HUDEP-2 (cell line): ENCODE measurements at regions not wholly inside any gene's neighbourhood (a gene's known extent, or its start where the extent isn't known, plus 50 kb on each side); places are given as distances from the start of the nearest gene placed in this dataset.

Experiments used
- DNase-seq, 76 experiments: peaks; one replicate each; lab custom pipeline; 2025; ENCODE audit not compliant: unreplicated experiment in 76 of 76; lab: John Stamatoyannopoulos, UW

DNA sequence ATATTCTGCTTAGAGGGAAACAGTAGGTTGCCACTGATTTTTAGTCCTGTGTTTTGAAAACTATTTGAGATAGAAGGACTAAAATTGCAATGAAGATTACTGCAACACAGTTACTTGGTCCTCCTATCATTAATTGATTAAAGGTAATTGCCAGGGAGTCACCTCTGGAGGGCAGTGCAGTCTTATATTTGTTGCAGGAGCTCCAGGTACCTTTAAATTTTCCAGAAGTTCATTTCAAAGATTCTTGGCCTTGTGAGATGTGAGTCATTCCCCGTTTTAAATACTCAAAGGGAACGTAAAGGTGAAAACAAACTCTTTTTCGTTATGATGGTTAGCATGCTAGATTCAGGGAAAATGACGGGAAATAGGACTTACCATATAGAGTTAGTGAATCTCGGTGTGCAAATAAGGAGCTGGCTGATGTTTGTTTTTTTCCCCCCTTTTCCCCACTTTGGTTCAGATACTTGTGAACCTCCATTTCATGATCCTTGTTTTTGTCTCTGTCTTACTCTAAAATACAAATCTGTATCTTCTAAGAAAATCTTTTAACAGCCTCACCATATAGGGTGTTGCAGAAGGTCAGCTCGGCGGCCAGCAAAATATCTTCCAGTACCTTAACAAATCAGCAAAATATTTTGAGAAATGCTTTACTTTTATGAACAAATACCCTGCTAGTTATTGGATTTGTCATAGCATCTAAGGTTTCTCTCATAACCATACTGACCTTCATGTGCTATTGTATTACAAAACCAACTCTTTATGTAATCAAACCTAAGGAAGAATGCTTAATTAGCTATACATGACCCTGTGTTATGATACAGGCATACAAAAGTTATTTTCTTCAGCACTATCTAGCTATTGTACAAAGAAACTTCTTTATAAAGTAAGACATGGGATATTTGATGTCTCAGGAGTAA is 143.0 kb upstream of the HDAC9 start:
- DNase-seq, result peak in 13 of 76 experiments; percentile 0 to 19 (median 8)

- DNase-seq, result no peak
These were observed 142.2 kb upstream of the HDAC9 start for GRCh38 chr7:18353339-18353738.

- DNase-seq, result no peak
These were observed 141.2 kb upstream of the HDAC9 start for GRCh38 chr7:18354108-18355085.

GRCh38 chr7:18356191-18356645 is 139.3 kb upstream of the HDAC9 start:
- DNase-seq, result peak in 8 of 76 experiments; percentile 3 to 26 (median 8)

DNA sequence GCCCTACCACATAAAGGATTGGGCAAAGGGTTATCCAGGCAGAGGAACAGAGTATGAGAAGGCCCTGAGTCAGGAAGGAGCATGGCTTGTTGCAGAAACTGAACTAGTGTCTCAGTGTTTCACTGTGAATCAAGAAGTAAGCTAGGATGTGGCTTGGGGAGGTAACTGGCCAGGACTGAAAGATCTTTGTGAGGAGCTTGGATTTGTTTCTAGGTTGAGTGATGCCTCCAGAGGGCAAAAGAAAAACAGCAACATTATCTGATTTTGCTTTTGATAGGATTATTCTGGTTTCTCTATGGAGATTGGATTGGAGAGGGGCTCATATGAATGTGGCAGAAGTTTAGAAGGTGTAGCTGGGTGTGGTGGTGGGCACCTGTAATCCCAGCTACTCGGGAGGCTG is 137.9 kb upstream of the HDAC9 start:
- peak in 1 of 76 experiments; percentile 6 for DNase-seq

- DNase-seq, result no peak
These were observed 133.8 kb upstream of the HDAC9 start for GRCh38 chr7:18361756-18362155.

- no peak for DNase-seq
These were observed 131.7 kb upstream of the HDAC9 start for GRCh38 chr7:18363751-18364380.

DNA sequence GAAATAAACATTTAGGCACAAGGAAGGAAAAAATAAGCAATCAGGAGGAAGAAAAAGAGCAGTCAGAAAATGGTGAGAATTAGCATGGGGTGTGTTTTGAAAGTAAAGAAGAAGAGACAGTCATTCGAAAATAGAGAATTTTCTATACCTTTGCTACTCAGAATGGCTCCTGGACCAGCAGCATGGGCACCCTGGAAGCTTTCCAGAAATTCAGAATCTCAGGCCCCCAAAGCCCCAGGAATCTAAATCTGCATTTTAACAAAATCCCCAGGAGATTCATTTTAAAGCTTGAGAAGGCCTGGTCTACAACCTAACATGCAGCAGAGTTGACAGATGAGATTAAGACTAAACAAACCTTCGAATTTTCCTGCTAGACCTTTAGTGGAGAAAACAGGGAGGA is 131.2 kb upstream of the HDAC9 start:
- DNase-seq, result no peak

DNA sequence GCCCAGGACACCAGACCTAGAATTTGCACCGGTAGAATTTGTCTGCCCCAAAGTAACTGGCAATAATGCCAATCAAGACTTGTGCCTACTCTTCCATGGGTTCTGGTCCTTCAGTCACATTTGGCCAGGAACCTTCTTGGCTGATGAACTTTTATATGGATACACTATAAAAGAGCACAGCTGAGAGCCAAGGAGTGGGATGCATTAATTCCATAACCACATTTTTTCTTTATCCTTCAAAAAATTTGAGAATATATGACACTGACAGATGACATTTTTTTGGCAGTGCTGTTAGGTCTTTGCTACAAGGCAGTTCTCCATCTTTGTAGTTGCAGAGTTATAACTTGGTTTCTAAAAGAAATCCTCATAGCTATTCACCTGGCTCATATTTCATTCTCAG is 129.2 kb upstream of the HDAC9 start:
- no peak for DNase-seq

- DNase-seq, result no peak
These were observed 126.5 kb upstream of the HDAC9 start for GRCh38 chr7:18369011-18369410.

- DNase-seq, result no peak
These were observed 124.9 kb upstream of the HDAC9 start for GRCh38 chr7:18370633-18371032.

DNA sequence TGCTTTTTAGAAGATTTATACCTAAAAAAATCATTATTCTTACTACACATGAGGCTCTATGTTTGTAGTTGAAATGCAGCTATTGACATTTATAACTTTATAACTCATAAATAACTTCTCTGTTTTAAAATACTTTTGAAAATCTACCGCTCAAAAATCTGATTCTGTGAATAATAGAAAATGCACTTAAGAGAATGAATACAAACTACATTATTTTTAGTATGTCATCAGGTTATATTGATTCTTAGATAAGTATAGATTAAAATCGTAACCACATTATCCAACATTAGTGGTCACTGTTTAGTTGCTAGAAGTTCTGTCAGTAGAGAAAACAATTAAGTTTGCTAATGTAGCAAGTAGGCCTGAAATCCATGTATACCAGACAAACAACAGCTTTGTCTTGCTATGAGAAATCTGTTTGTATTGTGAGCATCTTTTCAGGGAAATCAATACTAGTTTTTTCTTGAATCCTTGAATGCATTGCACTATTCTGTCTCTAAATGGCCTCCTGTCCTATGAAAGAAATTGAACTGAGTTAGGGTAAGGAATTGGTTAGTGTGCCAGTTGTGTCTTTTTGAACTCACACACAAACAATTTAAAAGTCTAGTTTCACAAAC is 116.5 kb upstream of the HDAC9 start:
- DNase-seq, result no peak

DNA sequence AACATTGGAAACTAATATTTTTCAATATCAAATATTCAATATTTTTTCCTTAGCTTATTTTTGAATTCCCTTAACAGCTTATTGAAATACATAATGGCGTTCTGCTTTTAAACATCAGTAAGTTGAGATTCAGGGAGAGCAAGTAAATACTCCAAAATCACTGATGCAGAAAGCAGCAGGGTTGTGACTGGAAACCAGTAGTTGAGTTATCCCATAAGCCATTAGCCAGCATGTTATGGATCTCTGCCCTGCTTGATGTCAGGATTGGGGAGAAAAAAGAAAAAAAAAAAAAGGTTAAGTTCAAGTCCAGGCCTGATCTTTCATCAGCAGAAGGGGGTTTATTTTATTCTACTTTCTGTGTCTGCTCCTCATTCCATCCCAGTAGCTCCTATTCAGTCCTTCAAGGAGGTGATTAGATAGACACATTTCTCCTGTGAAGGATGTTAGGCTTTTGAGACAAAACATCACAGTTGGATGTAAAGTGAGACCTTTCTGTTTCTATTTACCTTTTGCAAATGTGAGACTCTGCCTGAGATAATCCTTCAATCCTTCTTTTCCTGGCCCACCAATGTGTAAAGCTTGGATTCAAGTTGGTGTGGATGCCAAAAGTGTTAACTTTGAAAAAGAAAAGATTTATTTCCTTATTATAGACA is 110.9 kb upstream of the HDAC9 start:
- DNase-seq, result no peak

GRCh38 chr7:18386607-18387006 is 108.9 kb upstream of the HDAC9 start:
- DNase-seq, result no peak

GRCh38 chr7:18387191-18387735 is 108.3 kb upstream of the HDAC9 start:
- DNase-seq, result no peak

GRCh38 chr7:18390535-18390907 is 105.0 kb upstream of the HDAC9 start:
- DNase-seq, result no peak

GRCh38 chr7:18393465-18394118 is 102.0 kb upstream of the HDAC9 start:
- no peak for DNase-seq

DNA sequence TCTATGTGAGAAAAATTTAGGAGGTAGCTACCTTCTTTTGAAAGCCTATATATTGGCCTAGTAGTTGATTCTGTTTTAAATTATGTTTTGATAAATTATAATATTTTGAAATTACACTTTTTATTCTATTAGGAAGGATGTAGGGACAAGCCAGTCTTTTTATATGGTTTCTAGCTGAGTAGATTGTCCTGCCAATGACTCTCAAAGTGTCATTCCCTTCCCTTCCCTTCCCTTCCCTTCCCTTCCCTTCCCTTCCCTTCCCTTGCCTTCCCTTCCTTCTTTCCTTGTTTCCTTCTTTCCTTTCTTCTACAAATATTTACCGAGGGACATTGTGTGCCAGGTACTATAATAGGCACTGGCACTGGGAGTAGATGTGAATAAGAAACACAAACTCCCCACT is 99.7 kb upstream of the HDAC9 start:
- DNase-seq, result no peak

DNA sequence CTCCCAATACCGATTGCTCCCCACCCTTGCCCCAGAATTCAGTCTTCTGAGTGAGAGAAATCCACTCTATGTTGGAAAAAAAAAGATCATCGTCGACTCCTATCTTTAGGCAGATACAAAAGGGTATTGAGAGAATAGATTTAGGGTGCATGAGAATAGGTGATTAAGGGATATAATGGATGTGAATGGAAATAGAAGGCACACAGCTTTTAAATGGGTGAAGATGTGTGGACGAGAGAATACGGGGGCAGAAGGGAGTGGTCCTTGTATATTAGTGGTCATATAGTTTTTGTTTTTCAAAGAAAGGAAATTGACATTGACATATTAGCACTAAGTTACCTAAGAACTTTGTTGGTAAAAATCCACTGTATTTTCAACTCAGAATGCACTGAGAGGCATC is 98.6 kb upstream of the HDAC9 start:
- no peak for DNase-seq
